IMR-90 (cell line): ENCODE measurements at regions not wholly inside any gene's neighbourhood (a gene's known extent, or its start where the extent isn't known, plus 50 kb on each side); places are given as distances from the start of the nearest gene placed in this dataset.

ENCODE experiments used
- ATAC-seq: fragments of 200-7000 bp; cut with Tn5 transposase; 2 replicates; pipeline ENCODE4 v1.9.1; 2020; ENCODE audit warnings: low read depth, mild to moderate bottlenecking, moderate library complexity
- BruUV-seq: library from RNA; stranded (reverse); fragments of 400-500 nt; replicated peaks from 2 replicates; lab custom pipeline; 2021; lab: Mats Ljungman, UMichigan
- CTCF ChIA-PET: fragments of 300-600 bp; formaldehyde crosslinking; extraction: SDS; loops from one replicate; lab custom pipeline; 2021; ENCODE audit warnings: antibody characterized with exemption; lab: Yijun Ruan, JAX
- POLR2A ChIA-PET: fragments of 300-600 bp; sonication (Branson Sonifier 250); formaldehyde crosslinking; loops from one replicate; lab custom pipeline; 2022; ENCODE audit warnings: antibody characterized with exemption; ENCODE audit not compliant: unreplicated experiment; lab: Charles Lee
- DNase-seq: peaks from one replicate; pipeline ENCODE4 v3.0.0; 2013
- H2AFZ ChIP-seq: replicated peaks from 2 replicates; pipeline ENCODE3; 2013; ENCODE audit warnings: low read length, mild to moderate bottlenecking; ENCODE audit not compliant: poor library complexity
- H2AK5ac ChIP-seq: 2 replicates; pipeline ENCODE4 v1.6.1; 2013; ENCODE audit warnings: low read depth, low read length, inconsistent platforms
- H2AK9ac ChIP-seq: replicated peaks from 2 replicates; pipeline ENCODE3; 2013; ENCODE audit warnings: mild to moderate bottlenecking, low read depth, low read length, moderate library complexity; ENCODE audit not compliant: poor library complexity
- H2BK120ac ChIP-seq: 2 replicates; pipeline ENCODE4 v1.6.1; 2013; ENCODE audit warnings: low read depth, low read length, inconsistent platforms
- H2BK15ac ChIP-seq: 3 replicates; pipeline ENCODE4 v1.6.1; 2013; ENCODE audit warnings: low read depth, low read length, inconsistent platforms
- H2BK20ac ChIP-seq: 2 replicates; pipeline ENCODE4 v1.6.1; 2013; ENCODE audit warnings: low read depth, mild to moderate bottlenecking, inconsistent platforms, low read length, moderate library complexity
- H2BK5ac ChIP-seq: 2 replicates; pipeline ENCODE4 v1.6.1; 2013; ENCODE audit warnings: mild to moderate bottlenecking, low read depth, low read length, inconsistent platforms; ENCODE audit not compliant: poor library complexity, severe bottlenecking
- H3K14ac ChIP-seq: replicated peaks from 2 replicates; pipeline ENCODE4 v1.6.1; 2013; ENCODE audit warnings: low read depth, low read length, inconsistent platforms
- H3K18ac ChIP-seq: 2 replicates; pipeline ENCODE4 v1.6.1; 2013; ENCODE audit warnings: low read depth, low read length, control low read depth
- H3K23ac ChIP-seq: 2 replicates; pipeline ENCODE4 v1.6.1; 2013; ENCODE audit warnings: low read depth, low read length, inconsistent platforms
- H3K27ac ChIP-seq: 2 replicates; pipeline ENCODE4 v1.5.1; 2013; ENCODE audit warnings: mild to moderate bottlenecking, control low read depth, low read length; ENCODE audit not compliant: insufficient read depth
- H3K27me3 ChIP-seq: 2 replicates; pipeline ENCODE4 v1.6.1; 2013; ENCODE audit warnings: low read length; ENCODE audit not compliant: control insufficient read depth, insufficient read depth
- H3K36me3 ChIP-seq: 2 replicates; pipeline ENCODE4 v1.6.1; 2013; ENCODE audit warnings: low read length, mixed read lengths; ENCODE audit not compliant: control insufficient read depth, insufficient read depth
- H3K4ac ChIP-seq: 2 replicates; pipeline ENCODE4 v1.6.1; 2013; ENCODE audit warnings: low read depth, low read length, inconsistent platforms
- H3K4me1 ChIP-seq: 2 replicates; pipeline ENCODE4 v1.6.1; 2013; ENCODE audit warnings: low read length, mixed read lengths; ENCODE audit not compliant: control insufficient read depth, insufficient read depth
- H3K4me2 ChIP-seq: 2 replicates; pipeline ENCODE4 v1.6.1; 2013; ENCODE audit warnings: low read depth, mild to moderate bottlenecking, control low read depth, low read length, moderate library complexity
- H3K4me3 ChIP-seq: 2 replicates; pipeline ENCODE4 v1.5.1; 2013; ENCODE audit warnings: low read depth, mild to moderate bottlenecking, control low read depth, low read length, moderate library complexity; ENCODE audit not compliant: insufficient read depth
- H3K56ac ChIP-seq: 2 replicates; pipeline ENCODE4 v1.6.1; 2013; ENCODE audit warnings: low read length, inconsistent platforms; ENCODE audit not compliant: insufficient read depth; ENCODE audit errors: extremely low read depth
- H3K79me1 ChIP-seq, 2 experiments: 2 replicates each; pipeline ENCODE4 v1.6.1; 2013; ENCODE audit warnings: low read length in 2 of 2, inconsistent platforms in 1 of 2, low read depth in 1 of 2
- H3K9ac ChIP-seq: 2 replicates; pipeline ENCODE4 v1.6.1; 2013; ENCODE audit warnings: low read depth, low read length, control low read depth
- H3K9me1 ChIP-seq: 2 replicates; pipeline ENCODE4 v1.6.1; 2013; ENCODE audit warnings: low read length, inconsistent platforms; ENCODE audit not compliant: insufficient read depth
- H3K9me3 ChIP-seq: 2 replicates; pipeline ENCODE4 v1.6.1; 2013; ENCODE audit warnings: low read length; ENCODE audit not compliant: control insufficient read depth, insufficient read depth
- H4K20me1 ChIP-seq: 2 replicates; pipeline ENCODE4 v1.6.1; 2013; ENCODE audit warnings: low read length, inconsistent platforms; ENCODE audit not compliant: insufficient read depth
- H4K5ac ChIP-seq: 2 replicates; pipeline ENCODE4 v1.6.1; 2013; ENCODE audit warnings: mild to moderate bottlenecking, low read depth, low read length, control low read depth
- H4K8ac ChIP-seq, 2 experiments: 2 replicates each; pipeline ENCODE4 v1.6.1; 2013; ENCODE audit warnings: low read depth in 2 of 2, low read length in 2 of 2, control low read depth in 1 of 2, inconsistent platforms in 1 of 2
- H4K91ac ChIP-seq: 2 replicates; pipeline ENCODE4 v1.6.1; 2013; ENCODE audit warnings: low read depth, low read length, inconsistent platforms; ENCODE audit not compliant: insufficient read depth
- CEBPB ChIP-seq: IDR thresholded peaks from 2 replicates; pipeline ENCODE4 v1.6.1; 2012; ENCODE audit warnings: low read depth, low read length, improper control_type of control experiment
- RCOR1 ChIP-seq: IDR thresholded peaks from 2 replicates; pipeline ENCODE4 v1.6.1; 2012; ENCODE audit warnings: mild to moderate bottlenecking, low read length, improper control_type of control experiment; ENCODE audit not compliant: insufficient replicate concordance
- USF2 ChIP-seq: fragments of 150-350 bp; IDR thresholded peaks from 2 replicates; pipeline ENCODE4 v1.6.1; 2017; ENCODE audit warnings: mild to moderate bottlenecking, antibody characterized with exemption, low read length, low read depth
- WGBS, 2 experiments: methylation state at CpG; one replicate each; pipeline versions ENCODE4 v1.1.5 to v1.1.7; 2013; ENCODE audit warnings: missing lambda C conversion rate in 2 of 2; ENCODE audit not compliant: insufficient read length in 1 of 2; ENCODE audit errors: extremely low coverage in 2 of 2; 5-methylcytosine and 5-hydroxymethylcytosine counted together
- dilution Hi-C: fragments of 300-500 bp; cut with HindIII; formaldehyde crosslinking; loops from one replicate; pipeline ENCODE4 v1.14.3; 2018; ENCODE audit warnings: low sequenced_read_pairs; ENCODE audit not compliant: unreplicated experiment
- in situ Hi-C: fragments of 300-500 bp; cut with MboI; formaldehyde crosslinking; loops from 3 replicates; pipeline ENCODE4 v1.14.3; 2019; ENCODE audit warnings: low sequenced_read_pairs, inconsistent platforms, mixed read lengths
- intact Hi-C: fragments of 100-400 bp; cut with micrococcal nuclease; formaldehyde crosslinking; loops from 2 replicates; pipeline ENCODE4 v1.10.0; 2022

GRCh38 chr12:115650026-115650425 is 627.5 kb downstream of the MED13L start (continued):
- no peak for TF ChIP-seq USF2
- no peak for TF ChIP-seq CEBPB

DNA sequence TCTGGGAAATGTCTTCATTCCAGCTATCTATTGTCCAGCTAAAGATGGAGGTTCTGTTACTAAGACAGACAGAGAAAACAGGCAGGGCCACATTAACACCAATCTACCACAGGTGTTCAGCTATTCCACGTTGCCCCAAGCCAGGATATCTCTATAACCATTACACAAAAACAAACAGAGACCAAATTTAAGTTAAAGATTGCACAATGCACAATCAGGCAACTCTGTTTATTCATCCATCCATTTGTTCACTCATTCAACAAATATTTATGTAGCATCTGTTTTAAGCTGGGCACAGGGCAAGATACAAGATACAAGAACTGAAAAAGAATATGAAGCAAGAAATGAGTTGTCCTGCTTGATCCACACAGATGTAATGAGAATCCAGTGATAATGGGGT is 629.0 kb downstream of the MED13L start:
- dilution Hi-C loops (no loop called here), intact Hi-C loops (no loop called here), in situ Hi-C loops (no loop called here)
- ATAC-seq, result no peak
- H3K9ac ChIP-seq, result no peak overlapping the region
- H3K9me1 ChIP-seq, result no peaks in the 10 kb centered on the region
- H3K79me1 ChIP-seq, result no peaks in the 10 kb centered on the region
- BruUV-seq, result no TSS peak
- no peak overlapping the region for H3K18ac ChIP-seq
- H3K36me3 ChIP-seq, result no peaks in the 10 kb centered on the region
- no peak overlapping the region for H4K8ac ChIP-seq
- no peak overlapping the region for H2AK9ac ChIP-seq
- H3K4me2 ChIP-seq, result no peak overlapping the region
- ChIA-PET CTCF (no interaction called here), POLR2A (no interaction called here)
- H2BK20ac ChIP-seq, result no peak overlapping the region
- no peaks in the 10 kb centered on the region for H3K4me1 ChIP-seq
- no peak overlapping the region for H2BK5ac ChIP-seq
- no peak overlapping the region for H3K14ac ChIP-seq
- H4K20me1 ChIP-seq, result no peaks in the 10 kb centered on the region
- H4K91ac ChIP-seq, result no peak overlapping the region
- no peak overlapping the region for H3K23ac ChIP-seq
- H2AK5ac ChIP-seq, result no peak overlapping the region
- peak; percentile 49; the same call in 1 of the 2 replicates for TF ChIP-seq CEBPB
- no peak for TF ChIP-seq RCOR1
- no peak overlapping the region for H2BK120ac ChIP-seq
- no peak overlapping the region for H3K4ac ChIP-seq
- no peak overlapping the region for H2BK15ac ChIP-seq
- no peak overlapping the region for H3K56ac ChIP-seq
- no peak for DNase-seq
- H3K4me3 ChIP-seq, result no peak overlapping the region
- H2AFZ ChIP-seq, result no peak overlapping the region
- no peaks in the 10 kb centered on the region for H3K9me3 ChIP-seq
- H3K27me3 ChIP-seq, result no peaks in the 10 kb centered on the region
- WGBS, 2 experiments, result no CpG with 5 or more reads among the region's 1 CpG
- H3K27ac ChIP-seq, result no peak overlapping the region
- no peak overlapping the region for H4K5ac ChIP-seq
